ENCODE measurements at regions not wholly inside any gene's neighbourhood (a gene's known extent, or its start where the extent isn't known, plus 50 kb on each side); places are given as distances from the start of the nearest gene placed in this dataset.

DNA sequence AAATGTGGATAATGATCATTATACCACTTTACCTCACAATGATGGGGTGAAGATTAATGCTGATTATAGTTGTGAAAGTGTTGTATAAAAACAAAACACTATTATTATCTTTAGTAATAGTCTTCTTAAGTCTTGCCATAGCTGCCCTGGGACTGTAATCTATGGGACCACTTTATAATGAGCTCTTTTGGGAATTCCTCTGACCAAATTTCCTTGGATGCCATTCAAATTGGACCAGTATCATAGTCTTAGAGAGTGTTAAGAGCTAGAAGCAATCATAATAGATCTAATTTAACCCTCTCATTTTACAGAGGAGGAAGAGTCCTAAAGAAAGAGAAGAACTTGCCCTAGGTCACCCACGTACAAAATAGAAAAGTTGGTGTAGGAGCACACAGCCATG lies 457.7 kb upstream of the SLC14A2 start:
- TF ChIP-seq, protein P1, sequence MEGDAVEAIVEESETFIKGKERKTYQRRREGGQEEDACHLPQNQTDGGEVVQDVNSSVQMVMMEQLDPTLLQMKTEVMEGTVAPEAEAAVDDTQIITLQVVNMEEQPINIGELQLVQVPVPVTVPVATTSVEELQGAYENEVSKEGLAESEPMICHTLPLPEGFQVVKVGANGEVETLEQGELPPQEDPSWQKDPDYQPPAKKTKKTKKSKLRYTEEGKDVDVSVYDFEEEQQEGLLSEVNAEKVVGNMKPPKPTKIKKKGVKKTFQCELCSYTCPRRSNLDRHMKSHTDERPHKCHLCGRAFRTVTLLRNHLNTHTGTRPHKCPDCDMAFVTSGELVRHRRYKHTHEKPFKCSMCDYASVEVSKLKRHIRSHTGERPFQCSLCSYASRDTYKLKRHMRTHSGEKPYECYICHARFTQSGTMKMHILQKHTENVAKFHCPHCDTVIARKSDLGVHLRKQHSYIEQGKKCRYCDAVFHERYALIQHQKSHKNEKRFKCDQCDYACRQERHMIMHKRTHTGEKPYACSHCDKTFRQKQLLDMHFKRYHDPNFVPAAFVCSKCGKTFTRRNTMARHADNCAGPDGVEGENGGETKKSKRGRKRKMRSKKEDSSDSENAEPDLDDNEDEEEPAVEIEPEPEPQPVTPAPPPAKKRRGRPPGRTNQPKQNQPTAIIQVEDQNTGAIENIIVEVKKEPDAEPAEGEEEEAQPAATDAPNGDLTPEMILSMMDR (IDR thresholded peaks at IDR 0.05; ENCODE audit: extremely low read depth, insufficient read depth, missing control alignments), result no peak
- in situ Hi-C loops (cut with MboI; ENCODE audit: low pct_unique_long_range_greater_than_20kb, low sequenced_read_pairs, unreplicated experiment), result no loop called here
- no peak for DNase-seq (ENCODE audit: low spot score)

DNA sequence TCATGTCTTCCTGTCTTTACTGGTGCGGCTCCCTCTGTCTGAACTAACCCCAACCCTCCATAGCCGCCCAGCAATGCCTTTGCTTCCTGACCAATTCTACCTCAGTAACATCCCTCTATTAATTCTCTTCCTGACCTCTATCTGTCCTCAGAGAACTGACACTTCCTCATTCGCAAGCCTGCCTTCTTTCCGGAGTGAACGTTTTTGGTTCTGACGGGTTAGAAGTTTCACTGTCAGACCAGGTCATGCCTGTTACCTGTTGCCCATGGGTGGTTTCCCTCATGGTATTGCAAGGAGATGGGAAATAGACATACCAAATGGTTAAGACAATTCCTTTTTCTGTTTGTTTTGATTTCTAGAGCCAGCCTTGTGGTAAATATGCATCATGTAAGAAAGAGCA lies 453.4 kb upstream of the SLC14A2 start:
- in situ Hi-C loops (cut with MboI; ENCODE audit: low pct_unique_long_range_greater_than_20kb, low sequenced_read_pairs, unreplicated experiment), result no loop called here
- no peak for DNase-seq (ENCODE audit: low spot score)
- TF ChIP-seq, protein P1 (IDR thresholded peaks at IDR 0.05; ENCODE audit: extremely low read depth, insufficient read depth, missing control alignments), result no peak

DNA sequence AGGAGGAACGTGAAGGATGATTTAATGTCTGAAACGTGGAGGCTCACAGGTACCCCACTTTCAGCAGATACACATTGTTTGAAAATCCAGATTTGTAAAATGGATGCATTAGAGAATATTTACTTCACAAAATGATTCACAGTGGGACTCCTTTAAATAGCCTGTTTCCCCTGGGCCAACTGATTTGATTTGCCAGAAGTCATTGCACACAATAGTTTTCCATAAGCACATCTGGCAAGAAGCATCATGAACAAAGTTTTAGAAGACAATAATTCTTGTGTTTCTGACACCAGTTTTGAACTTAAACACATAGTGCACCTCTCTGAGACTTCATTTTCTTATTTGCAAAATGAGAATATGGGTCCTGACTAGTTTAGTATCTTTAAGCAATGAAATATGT lies 451.4 kb upstream of the SLC14A2 start:
- in situ Hi-C loops (cut with MboI; ENCODE audit: low pct_unique_long_range_greater_than_20kb, low sequenced_read_pairs, unreplicated experiment), result no loop called here
- TF ChIP-seq, protein P1 (IDR thresholded peaks at IDR 0.05; ENCODE audit: extremely low read depth, insufficient read depth, missing control alignments), result no peak
- no peak for DNase-seq (ENCODE audit: low spot score)

DNA sequence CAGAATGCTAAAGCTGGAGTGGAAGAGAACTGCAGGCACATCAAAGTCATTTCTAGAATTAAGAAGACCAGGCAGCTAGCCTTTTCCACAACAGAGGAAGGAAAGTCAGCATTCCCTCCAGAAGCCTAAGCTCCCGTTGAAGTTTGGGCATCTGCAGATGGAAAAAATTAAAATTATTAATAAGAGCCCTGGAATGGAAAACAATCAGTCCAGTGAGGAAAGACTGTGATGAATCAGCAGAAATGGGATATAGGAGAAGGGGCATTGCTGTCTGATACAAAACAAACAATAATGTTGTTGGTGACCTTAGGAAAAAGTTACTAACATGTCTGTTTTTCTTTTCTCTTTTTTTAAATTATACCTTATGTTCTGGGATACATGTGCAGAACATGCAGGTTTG lies 450.7 kb upstream of the SLC14A2 start:
- TF ChIP-seq, protein P1 (IDR thresholded peaks at IDR 0.05; ENCODE audit: extremely low read depth, insufficient read depth, missing control alignments), result no peak
- in situ Hi-C loops (cut with MboI; ENCODE audit: low pct_unique_long_range_greater_than_20kb, low sequenced_read_pairs, unreplicated experiment), result no loop called here
- no peak for DNase-seq (ENCODE audit: low spot score)

DNA sequence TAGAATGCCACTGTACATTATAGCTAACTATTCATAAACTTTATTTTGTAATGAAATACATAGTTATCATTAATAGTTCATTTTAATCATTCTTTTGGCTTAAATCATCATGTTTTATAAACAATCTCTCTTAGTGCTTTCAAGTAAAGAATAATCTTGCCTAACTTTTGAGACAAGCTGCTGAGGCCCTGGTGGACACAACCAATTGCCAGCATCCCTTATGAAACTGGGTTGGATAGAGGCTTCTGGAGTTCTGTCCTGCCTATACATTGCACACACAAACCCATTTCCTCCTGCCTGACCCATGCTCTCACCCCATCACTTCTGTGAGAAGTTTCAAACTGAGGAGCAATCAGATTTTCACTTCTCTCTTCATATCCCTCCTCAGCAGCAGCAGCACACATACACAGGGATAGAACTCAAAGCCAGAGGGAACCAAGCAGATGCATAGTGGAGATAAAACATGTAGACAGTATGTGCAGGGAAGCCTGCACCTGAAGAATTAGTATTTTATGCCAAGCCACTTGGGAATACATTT lies 450.0 kb upstream of the SLC14A2 start:
- TF ChIP-seq, protein P1 (IDR thresholded peaks at IDR 0.05; ENCODE audit: extremely low read depth, insufficient read depth, missing control alignments), result no peak
- in situ Hi-C loops (cut with MboI; ENCODE audit: low pct_unique_long_range_greater_than_20kb, low sequenced_read_pairs, unreplicated experiment), result no loop called here
- DNase-seq (ENCODE audit: low spot score), result no peak

DNA sequence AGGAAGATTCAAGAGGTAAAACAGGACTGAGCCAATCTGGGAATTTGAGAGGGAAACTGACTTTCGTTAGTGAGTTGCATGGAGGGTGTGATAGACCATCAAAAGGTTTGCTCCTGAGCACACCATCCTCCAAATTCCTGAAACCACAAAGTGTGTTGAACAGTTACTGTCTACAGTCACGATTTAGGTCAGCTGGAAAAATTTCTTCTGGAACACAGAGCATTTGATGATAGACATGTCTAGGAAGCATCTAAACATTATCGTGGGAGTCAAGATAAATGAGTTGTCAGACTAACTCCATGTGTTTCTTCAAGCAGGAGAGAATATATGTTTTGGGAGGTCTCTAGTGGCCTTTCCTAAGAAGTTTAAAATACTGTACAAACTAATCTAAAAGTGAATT lies 449.4 kb upstream of the SLC14A2 start:
- no peak for DNase-seq (ENCODE audit: low spot score)
- in situ Hi-C loops (cut with MboI; ENCODE audit: low pct_unique_long_range_greater_than_20kb, low sequenced_read_pairs, unreplicated experiment), result no loop called here
- TF ChIP-seq, protein P1 (IDR thresholded peaks at IDR 0.05; ENCODE audit: extremely low read depth, insufficient read depth, missing control alignments), result no peak

Measured in GM13977 (cell line).